HepG2 (cell line): ENCODE measurements at regions not wholly inside any gene's neighbourhood (a gene's known extent, or its start where the extent isn't known, plus 50 kb on each side); places are given as distances from the start of the nearest gene placed in this dataset.

Experiments used
- ATF7 ChIP-seq, 2 experiments: fragments of 450-650 bp in 1 of 2; sonication (generic) in 1 of 2; formaldehyde crosslinking in 1 of 2; IDR thresholded peaks; 2 replicates each; pipeline versions ENCODE4 v1.4.0 to v1.6.1; 2016 to 2020; ENCODE audit warnings: antibody characterized with exemption in 1 of 2, mild to moderate bottlenecking in 1 of 2, missing genetic modification reagents in 1 of 2
- DRAP1 ChIP-seq: IDR thresholded peaks from 2 replicates; pipeline ENCODE4 v1.6.1; 2016; ENCODE audit warnings: missing genetic modification reagents, missing compliant biosample characterization
- ERF ChIP-seq: IDR thresholded peaks from 2 replicates; pipeline ENCODE4 v1.6.1; 2018; ENCODE audit warnings: missing biosample characterization, missing genetic modification reagents
- FOXA3 ChIP-seq: IDR thresholded peaks from 2 replicates; pipeline ENCODE4 v1.6.1; 2016; ENCODE audit warnings: missing genetic modification reagents, missing compliant biosample characterization
- GFI1 ChIP-seq: sonication (generic); formaldehyde crosslinking; IDR thresholded peaks from 2 replicates; pipeline ENCODE4 v1.5.0; 2020; ENCODE audit warnings: missing genetic modification reagents, mild to moderate bottlenecking, borderline replicate concordance
- HMGXB4 ChIP-seq, 2 experiments: sonication (generic) in 1 of 2; formaldehyde crosslinking in 1 of 2; IDR thresholded peaks; 2 replicates each; pipeline versions ENCODE4 v1.4.0 to v1.6.1; 2018 to 2020; ENCODE audit warnings: missing genetic modification reagents in 2 of 2, borderline replicate concordance in 1 of 2, low read depth in 1 of 2, mild to moderate bottlenecking in 1 of 2, missing biosample characterization in 1 of 2
- IKZF5 ChIP-seq: IDR thresholded peaks from 2 replicates; pipeline ENCODE4 v1.6.1; 2018; ENCODE audit warnings: missing genetic modification reagents, mild to moderate bottlenecking, missing compliant biosample characterization
- ISL2 ChIP-seq: sonication (generic); formaldehyde crosslinking; IDR thresholded peaks from 2 replicates; pipeline ENCODE4 v1.5.0; 2020; ENCODE audit warnings: missing genetic modification reagents
- KMT2A ChIP-seq: sonication (generic); formaldehyde crosslinking; IDR thresholded peaks from 2 replicates; pipeline ENCODE4 v1.4.0; 2020; ENCODE audit warnings: missing genetic modification reagents
- KMT2B ChIP-seq: IDR thresholded peaks from 2 replicates; pipeline ENCODE4 v1.6.1; 2016; ENCODE audit warnings: missing genetic modification reagents, missing compliant biosample characterization
- MAZ ChIP-seq, 2 experiments: sonication (generic) in 1 of 2; formaldehyde crosslinking in 1 of 2; IDR thresholded peaks; 2 replicates each; pipeline versions ENCODE4 v1.5.0 to v1.6.1; 2012 to 2020; ENCODE audit warnings: low read depth in 2 of 2, mild to moderate bottlenecking in 2 of 2, borderline replicate concordance in 1 of 2, improper control_type of control experiment in 1 of 2, low read length in 1 of 2, missing genetic modification reagents in 1 of 2, moderate library complexity in 1 of 2
- MIXL1 ChIP-seq: IDR thresholded peaks from 2 replicates; pipeline ENCODE4 v1.6.1; 2016
- NFYC ChIP-seq: IDR thresholded peaks from 2 replicates; pipeline ENCODE4 v1.6.1; 2016; ENCODE audit warnings: missing genetic modification reagents, missing compliant biosample characterization
- PBX3 ChIP-seq: sonication (generic); formaldehyde crosslinking; IDR thresholded peaks from 2 replicates; pipeline ENCODE4 v1.8.1; 2023; ENCODE audit warnings: missing genetic modification reagents, inconsistent platforms, borderline replicate concordance
- SRSF9 ChIP-seq: fragments of 200-400 bp; formaldehyde crosslinking; IDR thresholded peaks from 2 replicates; pipeline ENCODE4 v1.6.1; 2018; ENCODE audit warnings: borderline replicate concordance, mild to moderate bottlenecking, low read depth, low read length; ENCODE audit not compliant: insufficient read depth, poor library complexity, severe bottlenecking
- TP53 ChIP-seq: sonication (generic); formaldehyde crosslinking; conservative IDR thresholded peaks from 2 replicates; pipeline ENCODE4 v1.4.0; 2020; ENCODE audit warnings: missing genetic modification reagents
- U2AF2 ChIP-seq: fragments of 200-400 bp; formaldehyde crosslinking; IDR thresholded peaks from 2 replicates; pipeline ENCODE4 v1.6.1; 2017; ENCODE audit warnings: low read depth, mild to moderate bottlenecking, low read length
- ZBTB26 ChIP-seq: IDR thresholded peaks from 2 replicates; pipeline ENCODE4 v1.6.1; 2016; ENCODE audit warnings: missing compliant biosample characterization, missing genetic modification reagents, borderline replicate concordance
- ZNF503 ChIP-seq: sonication (generic); formaldehyde crosslinking; IDR thresholded peaks from 2 replicates; pipeline ENCODE4 v1.4.0; 2020; ENCODE audit warnings: missing genetic modification reagents
- ZNF570 ChIP-seq: sonication (generic); formaldehyde crosslinking; IDR thresholded peaks from 2 replicates; pipeline ENCODE4 v1.4.0; 2020; ENCODE audit warnings: mild to moderate bottlenecking, missing genetic modification reagents, borderline replicate concordance

GRCh38 chr1:192739476-192740184 is 69.2 kb upstream of the RGS2 start (continued):
- TF ChIP-seq ZNF503 (CRISPR knock-in tag) (no peak), SRSF9 (no peak), PBX3 (no peak), ZBTB26 (no peak), ZNF570 (CRISPR knock-in tag) (no peak), DRAP1 (0 out of 2 replicates have a peak, but pooled peaks have one; percentile 20), KMT2A (CRISPR knock-in tag) (peak; percentile 42; the same call in 1 of the 2 replicates), NFYC (CRISPR knock-in tag) (peak; percentile 70), TP53 (CRISPR knock-in tag) (no peak), ISL2 (CRISPR knock-in tag) (no peak), GFI1 (0 out of 2 replicates have a peak, but pooled peaks have one; percentile 45), IKZF5 (CRISPR knock-in tag) (no peak), MAZ (IDR thresholded peaks at IDR 0.05; ENCODE audit: borderline replicate concordance, low read depth, low read length) (peak; percentile 76; the same call in 1 of the 2 replicates), MAZ (CRISPR knock-in tag; IDR thresholded peaks at IDR 0.05; ENCODE audit: low read depth) (no peak), FOXA3 (peak; percentile 18; the same call in 1 of the 2 replicates), KMT2B (peak; percentile 58), U2AF2 (no peak), HMGXB4 (CRISPR knock-in tag; IDR thresholded peaks at IDR 0.05; ENCODE audit: borderline replicate concordance in 1 of 2, low read depth in 1 of 2) (peak in 1 of 2 experiments; percentile 22; a peak in 1 of 4 replicates), ATF7 (IDR thresholded peaks at IDR 0.05) (no peak), ATF7 (CRISPR knock-in tag; IDR thresholded peaks at IDR 0.05) (no peak), MIXL1 (CRISPR knock-in tag) (peak; percentile 41; the same call in 1 of the 2 replicates), ERF (CRISPR knock-in tag) (0 out of 2 replicates have a peak, but pooled peaks have one; percentile 25)
